Erythroblast (primary cell): ENCODE measurements at regions not wholly inside any gene's neighbourhood (a gene's known extent, or its start where the extent isn't known, plus 50 kb on each side); places are given as distances from the start of the nearest gene placed in this dataset.

Source experiments
- GATA1 ChIP-seq: IDR thresholded peaks from 2 replicates; pipeline ENCODE4 v1.6.1; 2011; ENCODE audit warnings: low read depth, mild to moderate bottlenecking, control low read depth, low read length, moderate library complexity
- POLR2A ChIP-seq: IDR thresholded peaks from 2 replicates; pipeline ENCODE4 v1.6.1; 2011; ENCODE audit warnings: mild to moderate bottlenecking, low read length

- TF ChIP-seq POLR2A = no peak
- TF ChIP-seq GATA1 = no peak
Observed at GRCh38 chr16:80427795-80428194, 113.0 kb upstream of the DYNLRB2 start.
